ENCODE measurements at regions not wholly inside any gene's neighbourhood (a gene's known extent, or its start where the extent isn't known, plus 50 kb on each side); places are given as distances from the start of the nearest gene placed in this dataset.

- Histone ChIP-seq H3K4me1 (no peaks in the 10 kb centered on the region), H3K27ac (no peak overlapping the region), H3K36me3 (no peaks in the 10 kb centered on the region), H3K9me3 (no peaks in the 10 kb centered on the region), H3K4me3 (replicated peaks in 1 of 3) (no peak overlapping the region), H3K27me3 (no peaks in the 10 kb centered on the region)
- no peak for DNase-seq
- TF ChIP-seq CTCF (IDR thresholded peaks at IDR 0.05) (no peak), POLR2A (IDR thresholded peaks at IDR 0.05) (no peak)
- intact Hi-C loops (cut with DNase I), result no loop called here
- WGBS, 2 donors, result 69 to 72% methylated on average over 2 of the region's 2 CpGs
Measured at GRCh38 chr16:26905336-26905735, 161.4 kb upstream of the C16orf82 start.

DNA sequence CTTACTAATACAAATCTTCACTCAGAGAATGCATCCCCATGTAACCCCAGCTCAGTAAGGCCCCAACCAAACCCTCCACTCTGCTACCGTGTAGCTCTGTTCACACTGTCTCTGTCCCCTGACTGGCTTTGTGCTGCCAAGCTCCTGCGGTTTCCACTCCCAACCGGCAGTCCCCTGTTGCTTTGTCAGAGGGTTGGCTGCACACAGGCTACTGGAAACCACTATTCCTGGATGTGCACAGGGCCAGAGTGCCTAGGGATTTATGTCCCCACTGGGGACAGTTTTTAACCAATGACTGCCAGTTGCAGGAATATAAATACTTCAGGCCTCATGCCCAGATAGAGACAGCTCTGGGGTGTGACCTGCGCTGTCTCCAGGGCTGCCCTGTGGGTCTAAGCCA, 157.1 kb upstream of the C16orf82 start:
- H3K27me3 ChIP-seq, result no peaks in the 10 kb centered on the region
- no peak overlapping the region for H3K4me3 ChIP-seq (replicated peaks in 1 of 3)
- H3K36me3 ChIP-seq, result no peaks in the 10 kb centered on the region
- 51 to 57% methylated on average over 4 of the region's 4 CpGs for WGBS, 2 donors
- H3K27ac ChIP-seq, result no peak overlapping the region
- intact Hi-C loops (cut with DNase I), result no loop called here
- H3K9me3 ChIP-seq, result no peaks in the 10 kb centered on the region
- TF ChIP-seq POLR2A (IDR thresholded peaks at IDR 0.05) (no peak), CTCF (IDR thresholded peaks at IDR 0.05) (no peak)
- no peak for DNase-seq
- H3K4me1 ChIP-seq, result no peaks in the 10 kb centered on the region

- 60 to 68% methylated on average over 2 of the region's 2 CpGs for WGBS, 2 donors
- DNase-seq, result no peak
- H3K4me3 ChIP-seq (replicated peaks in 1 of 3), result no peak overlapping the region
- no peak overlapping the region for H3K27ac ChIP-seq
- intact Hi-C loops (cut with DNase I), result no loop called here
- H3K9me3 ChIP-seq, result no peaks in the 10 kb centered on the region
- H3K4me1 ChIP-seq, result no peaks in the 10 kb centered on the region
- no peaks in the 10 kb centered on the region for H3K36me3 ChIP-seq
- no peaks in the 10 kb centered on the region for H3K27me3 ChIP-seq
- TF ChIP-seq CTCF (IDR thresholded peaks at IDR 0.05) (no peak), POLR2A (IDR thresholded peaks at IDR 0.05) (no peak)
Measured at GRCh38 chr16:26911436-26911835, 155.3 kb upstream of the C16orf82 start.

- Histone ChIP-seq H3K27me3 (no peaks in the 10 kb centered on the region), H3K36me3 (no peaks in the 10 kb centered on the region), H3K4me1 (no peaks in the 10 kb centered on the region), H3K27ac (no peak overlapping the region), H3K9me3 (no peaks in the 10 kb centered on the region), H3K4me3 (replicated peaks in 1 of 3) (no peak overlapping the region)
- DNase-seq, result no peak
- intact Hi-C loops (cut with DNase I), result no loop called here
- WGBS, 2 donors, result 66 to 68% methylated on average over 6 of the region's 6 CpGs
- TF ChIP-seq CTCF (IDR thresholded peaks at IDR 0.05) (no peak), POLR2A (IDR thresholded peaks at IDR 0.05) (no peak)
Measured at GRCh38 chr16:26913851-26914250, 152.9 kb upstream of the C16orf82 start.

GRCh38 chr16:26930786-26931581, 135.7 kb upstream of the C16orf82 start:
- no peaks in the 10 kb centered on the region for H3K4me1 ChIP-seq
- no peaks in the 10 kb centered on the region for H3K9me3 ChIP-seq
- TF ChIP-seq CTCF (IDR thresholded peaks at IDR 0.05), result no peak
- TF ChIP-seq POLR2A (IDR thresholded peaks at IDR 0.05), result no peak
- no peaks in the 10 kb centered on the region for H3K36me3 ChIP-seq
- H3K27me3 ChIP-seq, result no peaks in the 10 kb centered on the region
- intact Hi-C loops (cut with DNase I), result no loop called here
- no peak overlapping the region for H3K4me3 ChIP-seq (replicated peaks in 1 of 3)
- DNase-seq, result no peak
- no peak overlapping the region for H3K27ac ChIP-seq
- 65 to 66% methylated on average over 10 of the region's 10 CpGs for WGBS, 2 donors
